NCI-H774 (cell line): ENCODE measurements at regions not wholly inside any gene's neighbourhood (a gene's known extent, or its start where the extent isn't known, plus 50 kb on each side); places are given as distances from the start of the nearest gene placed in this dataset.

ENCODE experiments used
- DNase-seq: peaks from one replicate; lab custom pipeline; 2025; lab: John Stamatoyannopoulos, UW

GRCh38 chr7:13139436-13139835, 452.0 kb downstream of the ARL4A start:
- no peak for DNase-seq

- no peak for DNase-seq
Observed at GRCh38 chr7:13144673-13145072, 457.2 kb downstream of the ARL4A start.

- DNase-seq: no peak
Observed at GRCh38 chr7:13148548-13148947, 461.1 kb downstream of the ARL4A start.

GRCh38 chr7:13151978-13152377, 464.5 kb downstream of the ARL4A start:
- no peak for DNase-seq

- DNase-seq: no peak
Observed at GRCh38 chr7:13152755-13153154, 465.3 kb downstream of the ARL4A start.

GRCh38 chr7:13153266-13153665, 465.8 kb downstream of the ARL4A start:
- no peak for DNase-seq

- DNase-seq: no peak
Observed at GRCh38 chr7:13153742-13154141, 466.3 kb downstream of the ARL4A start.

- no peak for DNase-seq
Observed at GRCh38 chr7:13155188-13155587, 467.8 kb downstream of the ARL4A start.

GRCh38 chr7:13159003-13159402, 471.6 kb downstream of the ARL4A start:
- DNase-seq: no peak

- DNase-seq: no peak
Observed at GRCh38 chr7:13159467-13160184, 472.2 kb downstream of the ARL4A start.

GRCh38 chr7:13161125-13161524, 473.7 kb downstream of the ARL4A start:
- DNase-seq: no peak

- DNase-seq: no peak
Observed at GRCh38 chr7:13165854-13166253, 478.4 kb downstream of the ARL4A start.

GRCh38 chr7:13166801-13167200, 479.4 kb downstream of the ARL4A start:
- no peak for DNase-seq

- DNase-seq: no peak
Observed at GRCh38 chr7:13169356-13169755, 481.9 kb downstream of the ARL4A start.

GRCh38 chr7:13174991-13175390, 487.6 kb downstream of the ARL4A start:
- no peak for DNase-seq

- peak; percentile 43 for DNase-seq
Observed at GRCh38 chr7:13179011-13179582, 491.7 kb downstream of the ARL4A start.

- no peak for DNase-seq
Observed at GRCh38 chr7:13179775-13180523, 492.5 kb downstream of the ARL4A start.

GRCh38 chr7:13181216-13181615, 493.8 kb downstream of the ARL4A start:
- DNase-seq: peak; percentile 27

GRCh38 chr7:13185139-13185538, 497.7 kb downstream of the ARL4A start:
- DNase-seq: no peak

- no peak for DNase-seq
Observed at GRCh38 chr7:13188236-13188805, 500.9 kb downstream of the ARL4A start.

- DNase-seq: no peak
Observed at GRCh38 chr7:13188922-13189321, 501.5 kb downstream of the ARL4A start.

- no peak for DNase-seq
Observed at GRCh38 chr7:13189668-13190067, 502.2 kb downstream of the ARL4A start.

GRCh38 chr7:13197501-13197900, 510.1 kb downstream of the ARL4A start:
- DNase-seq: no peak
